ENCODE measurements at regions not wholly inside any gene's neighbourhood (a gene's known extent, or its start where the extent isn't known, plus 50 kb on each side); places are given as distances from the start of the nearest gene placed in this dataset.
"Not testable (repeated sequence)": the region's sequence is repeated elsewhere in the genome, so short reads cannot be mapped to it uniquely, and the experiment has no call there.

DNA sequence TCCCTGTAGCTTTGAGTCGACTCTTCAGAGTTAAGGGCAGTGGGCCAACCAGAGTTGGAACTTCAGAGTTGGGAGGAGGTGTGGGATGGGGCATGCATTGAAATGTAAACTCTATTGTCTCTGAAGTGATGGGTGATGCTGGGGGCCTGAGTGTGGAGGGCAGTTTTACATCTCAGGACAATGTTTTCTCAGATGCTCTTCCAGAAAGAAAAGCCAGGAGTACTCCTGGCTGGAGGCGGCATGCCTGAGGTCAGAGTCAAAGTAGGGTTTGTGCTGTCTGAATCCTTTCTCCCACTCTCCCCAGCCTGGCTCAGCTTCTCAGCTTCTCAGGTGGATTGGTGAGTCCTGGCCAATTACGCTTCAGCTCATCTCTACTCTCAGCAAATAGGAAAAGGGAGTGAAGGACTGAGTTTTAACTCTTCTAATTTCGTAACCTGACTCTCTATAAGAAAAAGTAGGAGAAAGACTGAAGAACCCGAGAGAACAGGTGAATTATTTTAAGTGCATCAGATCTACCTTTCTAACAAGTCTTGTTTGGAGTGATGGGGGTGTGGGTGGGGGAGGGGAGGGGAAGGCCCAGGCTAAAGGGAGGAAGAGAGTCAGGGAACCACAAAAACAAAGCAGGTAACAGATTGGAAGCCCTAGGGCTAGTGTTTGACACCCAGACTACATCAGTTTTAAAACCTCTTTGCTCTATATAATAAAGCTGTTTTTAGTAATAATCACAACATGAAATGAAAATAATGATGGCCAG lies 107.5 kb upstream of the PELI1 start:
- no peak overlapping the region for H3K4me3 ChIP-seq
- no peak overlapping the region for H3K27ac ChIP-seq
- H3K9me3 ChIP-seq (ENCODE audit: low read depth, low read length) = no peaks in the 10 kb centered on the region
- TF ChIP-seq EZH2 (IDR thresholded peaks at IDR 0.05) = no peak
- TF ChIP-seq POLR2AphosphoS5 (IDR thresholded peaks at IDR 0.05; ENCODE audit: borderline replicate concordance, low read depth, low read length) = no peak
- TF ChIP-seq FOXP2 (optimal IDR thresholded peaks at IDR 0.05; ENCODE audit: control extremely low read depth, extremely low read length, insufficient read depth) = no peak
- no peak overlapping the region for H3K9ac ChIP-seq (ENCODE audit: insufficient read length)
- no peaks in the 10 kb centered on the region for H3K36me3 ChIP-seq (ENCODE audit: insufficient read depth, low read length)
- no peak for DNase-seq (ENCODE audit: low read depth, low spot score)

DNA sequence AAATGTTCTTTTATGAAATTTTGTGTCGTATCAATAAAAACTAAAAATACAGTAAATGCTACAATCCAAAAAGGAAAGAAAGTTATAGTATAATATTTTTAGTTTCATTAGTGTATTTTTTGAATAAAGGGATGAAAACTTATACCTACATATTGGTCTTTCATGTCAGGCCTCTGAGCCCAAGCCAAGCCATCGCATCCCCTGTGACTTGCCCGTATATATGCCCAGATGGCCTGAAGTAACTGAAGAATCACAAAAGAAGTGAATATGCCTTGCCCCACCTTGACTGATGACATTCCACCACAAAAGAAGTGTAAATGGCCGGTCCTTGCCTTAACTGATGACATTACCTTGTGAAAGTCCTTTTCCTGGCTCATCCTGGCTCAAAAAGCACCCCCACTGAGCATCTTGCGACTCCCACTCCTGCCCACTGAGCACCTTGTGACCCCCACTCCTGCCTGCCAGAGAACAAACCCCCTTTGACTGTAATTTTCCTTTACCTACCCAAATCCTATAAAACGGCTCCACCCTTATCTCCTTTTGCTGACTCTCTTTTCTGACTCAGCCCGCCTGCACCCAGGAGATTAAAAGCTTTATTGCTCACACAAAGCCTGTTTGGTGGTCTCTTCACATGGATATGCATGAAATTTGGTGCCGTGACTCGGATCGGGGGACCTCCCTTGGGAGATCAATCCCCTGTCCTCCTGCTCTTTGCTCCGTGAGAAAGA lies 108.2 kb upstream of the PELI1 start:
- not testable (repeated sequence) for H3K36me3 ChIP-seq (ENCODE audit: insufficient read depth, low read length); H3K9ac ChIP-seq (ENCODE audit: insufficient read length); H3K4me3 ChIP-seq; H3K27ac ChIP-seq; H3K9me3 ChIP-seq (ENCODE audit: low read depth, low read length); DNase-seq (ENCODE audit: low read depth, low spot score)

DNA sequence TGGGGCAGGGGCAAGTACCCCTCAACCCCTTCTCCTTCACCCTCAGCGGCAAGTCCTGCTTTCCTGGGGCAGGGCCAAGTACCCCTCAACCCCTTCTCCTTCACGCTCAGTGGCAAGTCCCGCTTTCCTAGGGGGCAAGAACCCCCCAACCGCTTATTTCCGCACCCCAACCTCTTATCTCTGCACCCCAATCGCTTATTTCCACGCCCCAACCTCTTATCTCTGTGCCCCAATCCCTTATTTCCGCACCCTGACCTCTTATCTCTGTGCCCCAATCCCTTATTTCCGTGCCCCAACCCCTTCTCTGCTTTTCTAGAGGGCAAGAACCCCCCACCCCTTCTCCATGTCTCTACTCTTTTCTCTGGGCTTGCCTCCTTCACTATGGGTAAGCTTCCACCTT lies 109.2 kb upstream of the PELI1 start:
- H3K9me3 ChIP-seq (ENCODE audit: low read depth, low read length); DNase-seq (ENCODE audit: low read depth, low spot score); H3K27ac ChIP-seq; H3K4me3 ChIP-seq; H3K9ac ChIP-seq (ENCODE audit: insufficient read length); H3K36me3 ChIP-seq (ENCODE audit: insufficient read depth, low read length): not testable (repeated sequence)

DNA sequence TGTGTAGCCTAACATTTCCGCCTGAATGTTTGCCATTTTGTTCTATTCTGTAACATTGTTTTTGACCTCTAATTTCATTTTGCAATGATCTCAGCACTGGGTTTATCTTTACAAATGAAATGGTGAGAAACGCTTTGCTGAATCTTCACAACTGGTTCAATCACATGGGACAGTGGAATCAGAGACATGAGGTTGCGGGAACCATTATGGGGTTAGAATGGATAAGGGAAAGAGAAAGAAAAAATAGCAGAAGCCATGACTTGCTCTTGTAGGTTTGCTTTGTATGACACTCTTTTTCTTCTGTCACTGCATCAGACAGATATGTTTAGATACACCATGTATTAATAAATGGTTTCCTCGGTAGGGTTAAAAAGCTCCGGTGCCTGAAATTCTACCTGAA lies 114.3 kb upstream of the PELI1 start:
- no peaks in the 10 kb centered on the region for H3K9me3 ChIP-seq (ENCODE audit: low read depth, low read length)
- peak overlapping the region; percentile 20; the same call in 1 of the 2 replicates for H3K4me3 ChIP-seq
- DNase-seq (ENCODE audit: low read depth, low spot score) = no peak
- TF ChIP-seq EZH2 (IDR thresholded peaks at IDR 0.05) (no peak), FOXP2 (optimal IDR thresholded peaks at IDR 0.05; ENCODE audit: control extremely low read depth, extremely low read length, insufficient read depth) (no peak), POLR2AphosphoS5 (IDR thresholded peaks at IDR 0.05; ENCODE audit: borderline replicate concordance, low read depth, low read length) (no peak)
- H3K36me3 ChIP-seq (ENCODE audit: insufficient read depth, low read length) = no peaks in the 10 kb centered on the region
- H3K27ac ChIP-seq = peak overlapping the region; percentile 68
- no peak overlapping the region for H3K9ac ChIP-seq (ENCODE audit: insufficient read length)

DNA sequence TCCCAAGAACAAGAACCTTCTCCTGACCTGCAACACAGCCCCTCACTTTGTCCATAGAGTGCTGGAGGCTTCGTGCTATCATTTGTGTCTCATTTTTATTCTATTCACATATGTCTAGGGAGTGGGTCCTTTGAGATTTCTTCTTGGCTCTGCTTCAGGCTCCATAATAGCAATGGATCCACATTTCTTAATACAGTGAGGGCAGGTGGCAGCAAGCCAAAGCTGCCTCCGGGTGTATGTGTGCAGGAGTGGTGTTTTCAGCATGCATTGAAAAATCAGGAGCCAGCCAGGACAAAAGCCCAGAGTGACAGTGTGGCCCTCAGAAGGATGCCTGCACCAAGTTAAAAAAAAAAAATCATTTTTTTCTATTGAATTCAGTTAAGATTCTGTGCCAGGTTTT lies 115.1 kb upstream of the PELI1 start:
- no peak overlapping the region for H3K9ac ChIP-seq (ENCODE audit: insufficient read length)
- DNase-seq (ENCODE audit: low read depth, low spot score) = peak; percentile 83
- H3K4me3 ChIP-seq = peak overlapping the region; percentile 54
- no peaks in the 10 kb centered on the region for H3K36me3 ChIP-seq (ENCODE audit: insufficient read depth, low read length)
- H3K9me3 ChIP-seq (ENCODE audit: low read depth, low read length) = no peaks in the 10 kb centered on the region
- TF ChIP-seq FOXP2 (optimal IDR thresholded peaks at IDR 0.05; ENCODE audit: control extremely low read depth, extremely low read length, insufficient read depth) (peak; percentile 36), EZH2 (IDR thresholded peaks at IDR 0.05) (no peak)
- peak overlapping the region; percentile 68 for H3K27ac ChIP-seq

DNA sequence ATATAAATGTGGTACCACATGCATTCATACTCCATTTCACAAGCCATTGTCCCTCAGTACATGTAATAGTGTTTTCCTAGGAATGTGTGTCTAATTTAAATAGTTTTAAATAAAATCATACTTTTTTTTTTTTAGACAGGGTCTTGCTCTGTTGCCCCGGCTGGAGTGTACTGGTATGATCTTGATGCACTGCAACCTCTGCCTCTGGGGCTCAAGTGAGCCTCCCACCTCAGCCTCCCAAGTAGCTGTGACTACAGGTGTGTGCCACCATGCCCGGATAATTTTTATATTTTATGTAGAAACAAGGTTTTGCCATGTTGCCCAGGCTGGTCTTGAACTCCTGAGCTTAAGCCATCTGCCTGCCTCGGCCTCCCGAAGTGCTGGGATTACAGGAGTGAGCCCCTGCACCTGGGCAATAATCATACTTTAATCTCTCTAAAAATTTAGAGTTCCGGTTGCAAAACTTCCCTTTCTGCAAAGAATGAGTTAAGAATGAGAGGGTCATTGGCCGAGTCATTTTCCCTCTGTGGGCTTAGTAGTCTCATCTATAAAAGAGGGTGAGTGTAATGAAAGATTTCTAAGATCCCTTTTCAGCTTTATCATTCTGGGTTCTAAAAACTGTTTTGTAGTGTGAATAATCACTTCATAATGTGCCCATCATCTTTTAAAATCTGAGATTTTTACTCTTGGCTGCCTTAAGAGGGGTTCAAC lies 116.0 kb upstream of the PELI1 start:
- no peaks in the 10 kb centered on the region for H3K36me3 ChIP-seq (ENCODE audit: insufficient read depth, low read length)
- peak overlapping the region; percentile 56 for H3K4me3 ChIP-seq
- DNase-seq (ENCODE audit: low read depth, low spot score) = no peak
- TF ChIP-seq EZH2 (IDR thresholded peaks at IDR 0.05) (no peak), FOXP2 (optimal IDR thresholded peaks at IDR 0.05; ENCODE audit: control extremely low read depth, extremely low read length, insufficient read depth) (no peak), POLR2AphosphoS5 (IDR thresholded peaks at IDR 0.05; ENCODE audit: borderline replicate concordance, low read depth, low read length) (no peak)
- no peaks in the 10 kb centered on the region for H3K9me3 ChIP-seq (ENCODE audit: low read depth, low read length)
- peak overlapping the region; percentile 21 for H3K9ac ChIP-seq (ENCODE audit: insufficient read length)
- H3K27ac ChIP-seq = peak overlapping the region; percentile 61; the same call in 1 of the 2 replicates

DNA sequence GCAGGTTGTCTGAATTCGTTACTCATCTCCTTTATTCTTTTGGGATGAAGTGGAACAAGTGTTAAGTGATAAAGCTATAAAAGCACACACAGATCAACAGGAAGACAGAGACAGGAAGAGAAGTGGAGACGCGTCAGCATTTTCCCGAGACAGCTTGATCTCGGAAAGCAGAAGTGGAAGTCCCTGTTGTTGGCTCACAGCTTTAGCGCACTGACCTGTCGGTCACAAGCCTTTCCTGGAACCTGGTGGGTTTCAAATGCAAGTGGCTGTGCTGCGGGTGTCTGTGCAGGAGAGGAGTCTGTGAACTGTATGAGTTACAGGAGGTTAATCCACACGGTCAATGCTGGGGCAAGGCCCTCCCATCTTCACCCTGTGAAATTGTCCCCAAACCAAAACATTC lies 116.6 kb upstream of the PELI1 start:
- peak overlapping the region; percentile 61; the same call in 1 of the 2 replicates for H3K27ac ChIP-seq
- H3K4me3 ChIP-seq = peak overlapping the region; percentile 56
- TF ChIP-seq FOXP2 (optimal IDR thresholded peaks at IDR 0.05; ENCODE audit: control extremely low read depth, extremely low read length, insufficient read depth) = no peak
- H3K36me3 ChIP-seq (ENCODE audit: insufficient read depth, low read length) = no peaks in the 10 kb centered on the region
- peak overlapping the region; percentile 21 for H3K9ac ChIP-seq (ENCODE audit: insufficient read length)
- no peaks in the 10 kb centered on the region for H3K9me3 ChIP-seq (ENCODE audit: low read depth, low read length)
- no peak for DNase-seq (ENCODE audit: low read depth, low spot score)

DNA sequence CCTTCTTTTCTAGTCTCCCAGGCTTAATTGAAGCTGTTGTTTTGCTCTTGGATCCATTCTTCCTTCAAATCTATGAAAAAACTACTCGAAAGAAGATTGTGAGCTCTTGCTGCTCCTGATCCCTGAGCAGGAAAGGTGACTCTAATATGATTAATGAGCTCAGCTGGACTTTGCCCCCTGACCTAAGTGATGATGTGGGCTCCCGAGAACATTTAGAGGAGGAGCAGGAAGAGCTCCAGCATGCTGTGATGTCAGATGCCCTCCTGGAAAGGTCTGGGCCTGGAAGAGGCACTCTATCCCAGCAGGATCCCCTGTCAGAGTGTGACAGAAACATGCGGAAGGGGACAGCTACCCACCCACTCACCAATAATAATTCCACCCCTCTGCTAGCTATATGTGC lies 117.9 kb upstream of the PELI1 start:
- Histone ChIP-seq H3K27ac (no peak overlapping the region), H3K9me3 (ENCODE audit: low read depth, low read length) (no peaks in the 10 kb centered on the region), H3K4me3 (no peak overlapping the region), H3K9ac (ENCODE audit: insufficient read length) (no peak overlapping the region), H3K36me3 (ENCODE audit: insufficient read depth, low read length) (no peaks in the 10 kb centered on the region)
- TF ChIP-seq POLR2AphosphoS5 (IDR thresholded peaks at IDR 0.05; ENCODE audit: borderline replicate concordance, low read depth, low read length) = no peak
- no peak for TF ChIP-seq EZH2 (IDR thresholded peaks at IDR 0.05)
- no peak for TF ChIP-seq FOXP2 (optimal IDR thresholded peaks at IDR 0.05; ENCODE audit: control extremely low read depth, extremely low read length, insufficient read depth)
- DNase-seq (ENCODE audit: low read depth, low spot score) = no peak
